ENCODE measurements at regions not wholly inside any gene's neighbourhood (a gene's known extent, or its start where the extent isn't known, plus 50 kb on each side); places are given as distances from the start of the nearest gene placed in this dataset.

- peak overlapping the region; percentile 88 to 96 (median 94) for H3K27ac Mint-ChIP-seq
- peaks cover 55% of the 10 kb centered on the region for H3K4me1 ChIP-seq (ENCODE audit: control insufficient read depth, insufficient read depth, low read length, poor library complexity, severe bottlenecking)
- H3K36me3 ChIP-seq (ENCODE audit: control insufficient read depth, insufficient read depth, low read length) = peaks cover 7% of the 10 kb centered on the region
Measured at GRCh38 chr17:77410470-77410869, 269.7 kb downstream of the SEC14L1 start.

DNA sequence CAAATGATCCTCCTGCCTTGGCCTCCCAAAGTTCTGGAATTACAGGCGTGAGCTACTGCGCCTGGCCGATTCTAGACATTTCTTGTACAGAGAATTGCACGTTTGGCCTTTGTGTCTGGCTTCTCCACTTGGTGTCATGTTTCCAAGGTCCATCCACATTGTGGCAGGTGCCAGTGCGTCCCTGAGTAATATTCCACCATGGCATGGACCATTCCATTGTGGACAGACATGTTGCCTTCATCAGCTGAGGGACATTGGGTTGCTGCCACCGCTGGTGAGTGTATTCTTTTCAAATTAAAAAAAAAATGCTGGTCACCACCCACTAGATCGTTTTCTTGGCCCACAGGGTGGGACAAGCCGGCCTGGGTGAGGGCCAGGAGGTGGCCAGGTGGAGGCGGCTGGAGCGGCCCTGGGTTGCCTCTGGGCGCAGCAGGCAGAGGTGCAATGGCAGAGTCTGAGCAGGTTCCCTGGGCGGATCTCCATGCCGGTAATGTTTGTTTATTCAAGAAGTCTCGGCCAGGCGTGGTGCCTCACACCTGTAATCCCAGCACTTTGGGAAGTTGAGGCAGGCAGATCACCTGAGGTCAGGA lies 274.1 kb downstream of the SEC14L1 start:
- Histone ChIP-seq H3K27ac (ENCODE audit: insufficient read depth, low read length, poor library complexity, severe bottlenecking) (no peak overlapping the region), H3K36me3 (ENCODE audit: control insufficient read depth, insufficient read depth, low read length) (peaks cover 13% of the 10 kb centered on the region), H3K4me3 (ENCODE audit: low read depth, low read length) (no peak overlapping the region), H3K4me1 (ENCODE audit: control insufficient read depth, insufficient read depth, low read length, poor library complexity, severe bottlenecking) (peaks cover 40% of the 10 kb centered on the region), H3K27me3 (ENCODE audit: control insufficient read depth, insufficient read depth, low read length) (no peaks in the 10 kb centered on the region), H3K9me3 (ENCODE audit: control insufficient read depth in 2 of 2, low read length in 2 of 2) (no peaks in the 10 kb centered on the region)
- peak overlapping the region in 1 of 3 donors; percentile 46 for H3K27ac Mint-ChIP-seq
- peaks cover 5 to 84% (median 34%) of the 10 kb centered on the region in 4 donors for H3K4me1 Mint-ChIP-seq
- no peak for DNase-seq
- H3K36me3 Mint-ChIP-seq = peaks cover 18% of the 10 kb centered on the region
- H3K27me3 Mint-ChIP-seq = no peaks in the 10 kb centered on the region
- H3K9me3 Mint-ChIP-seq = no peaks in the 10 kb centered on the region
- ATAC-seq (ENCODE audit: low read depth in 2 of 2) = no peak
- no peak overlapping the region for H3K4me3 Mint-ChIP-seq

More at GRCh38 chr17:77410470-77410869, 269.7 kb downstream of the SEC14L1 start:
- ATAC-seq (ENCODE audit: low read depth in 2 of 2) = no peak
- peak overlapping the region; percentile 73 for H3K27ac ChIP-seq (ENCODE audit: insufficient read depth, low read length, poor library complexity, severe bottlenecking)
- Mint-ChIP-seq H3K36me3 (peaks cover 26% of the 10 kb centered on the region), H3K27me3 (peaks cover 6% of the 10 kb centered on the region), H3K4me3 (peak overlapping the region in 3 of 4 donors; percentile 51 to 78 (median 73)), H3K4me1 (peaks cover 11 to 90% (median 42%) of the 10 kb centered on the region in 4 donors), H3K9me3 (no peaks in the 10 kb centered on the region)
- no peaks in the 10 kb centered on the region for H3K9me3 ChIP-seq (ENCODE audit: control insufficient read depth in 2 of 2, low read length in 2 of 2)
- H3K4me3 ChIP-seq (ENCODE audit: low read depth, low read length) = no peak overlapping the region
- H3K27me3 ChIP-seq (ENCODE audit: control insufficient read depth, insufficient read depth, low read length) = no peaks in the 10 kb centered on the region
- DNase-seq = no peak

DNA sequence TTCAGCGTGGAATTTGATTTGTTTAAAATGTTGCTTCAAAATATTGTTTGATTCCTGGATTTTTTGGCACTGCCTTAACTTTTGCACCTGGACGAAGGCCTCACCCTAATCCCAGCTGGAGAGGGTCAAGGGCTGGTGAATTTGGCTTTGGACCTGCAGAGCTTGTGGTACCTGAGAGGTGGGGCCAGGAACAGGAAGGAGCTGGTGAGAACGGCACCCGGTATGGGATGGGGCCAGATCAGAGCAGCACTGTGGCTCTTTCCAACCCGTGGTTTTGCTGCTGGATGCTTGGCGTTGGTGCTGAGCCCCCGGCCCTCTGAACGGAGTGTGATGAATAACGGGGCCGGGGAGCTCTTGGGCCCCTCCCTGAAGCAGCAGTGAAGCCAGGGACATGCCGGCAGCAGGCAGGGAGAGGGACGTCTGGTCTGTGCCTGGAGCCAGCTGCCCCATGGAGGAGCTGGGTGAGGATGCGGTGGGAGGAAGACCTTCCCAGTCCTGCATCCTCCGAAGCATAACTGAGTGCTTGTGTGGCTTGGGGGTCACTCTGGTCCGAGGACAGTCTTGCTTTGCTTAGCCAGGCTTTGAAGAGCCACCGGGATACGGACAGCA lies 275.4 kb downstream of the SEC14L1 start:
- H3K27ac Mint-ChIP-seq = peak overlapping the region in 2 of 3 donors; percentile 48 to 79

DNA sequence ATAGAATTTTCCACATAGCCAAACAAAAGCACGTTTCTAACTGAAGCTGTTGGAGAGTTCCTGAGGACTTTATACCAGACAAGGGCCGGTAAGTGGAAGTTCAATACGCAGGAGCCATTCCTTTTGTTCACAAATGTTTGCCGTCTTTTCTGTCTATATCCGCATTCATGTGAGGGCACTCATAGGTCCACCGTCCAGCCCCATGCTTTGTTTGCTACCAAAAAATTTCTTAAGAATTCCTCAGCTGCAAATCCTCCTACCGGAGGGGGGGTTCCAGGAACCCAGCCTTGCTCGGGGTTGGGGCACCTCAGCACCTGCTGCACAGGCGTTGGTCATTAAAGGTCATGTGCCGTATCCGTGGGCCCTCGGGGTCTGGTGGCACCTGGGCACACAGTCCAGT lies 276.8 kb downstream of the SEC14L1 start:
- Histone ChIP-seq H3K27ac (ENCODE audit: insufficient read depth, low read length, poor library complexity, severe bottlenecking) (no peak overlapping the region), H3K27me3 (ENCODE audit: control insufficient read depth, insufficient read depth, low read length) (no peaks in the 10 kb centered on the region), H3K9me3 (ENCODE audit: control insufficient read depth in 2 of 2, low read length in 2 of 2) (no peaks in the 10 kb centered on the region), H3K4me1 (ENCODE audit: control insufficient read depth, insufficient read depth, low read length, poor library complexity, severe bottlenecking) (peaks cover 54% of the 10 kb centered on the region), H3K4me3 (ENCODE audit: low read depth, low read length) (no peak overlapping the region), H3K36me3 (ENCODE audit: control insufficient read depth, insufficient read depth, low read length) (peaks cover 12% of the 10 kb centered on the region)
- DNase-seq = no peak
- H3K4me1 Mint-ChIP-seq = peaks cover 5 to 82% (median 35%) of the 10 kb centered on the region in 4 donors
- no peak overlapping the region for H3K4me3 Mint-ChIP-seq
- no peaks in the 10 kb centered on the region for H3K9me3 Mint-ChIP-seq
- peaks cover 10% of the 10 kb centered on the region for H3K36me3 Mint-ChIP-seq
- H3K27ac Mint-ChIP-seq = peak overlapping the region in 1 of 3 donors; percentile 72
- no peaks in the 10 kb centered on the region for H3K27me3 Mint-ChIP-seq
- ATAC-seq (ENCODE audit: low read depth in 2 of 2) = no peak

More for the DNA sequence above, 275.4 kb downstream of the SEC14L1 start:
- Histone ChIP-seq H3K9me3 (ENCODE audit: control insufficient read depth in 2 of 2, low read length in 2 of 2) (no peaks in the 10 kb centered on the region), H3K27ac (ENCODE audit: insufficient read depth, low read length, poor library complexity, severe bottlenecking) (no peak overlapping the region), H3K4me3 (ENCODE audit: low read depth, low read length) (no peak overlapping the region), H3K27me3 (ENCODE audit: control insufficient read depth, insufficient read depth, low read length) (no peaks in the 10 kb centered on the region), H3K4me1 (ENCODE audit: control insufficient read depth, insufficient read depth, low read length, poor library complexity, severe bottlenecking) (peaks cover 42% of the 10 kb centered on the region), H3K36me3 (ENCODE audit: control insufficient read depth, insufficient read depth, low read length) (peaks cover 12% of the 10 kb centered on the region)
- no peak for DNase-seq
- Mint-ChIP-seq H3K27me3 (no peaks in the 10 kb centered on the region), H3K4me1 (peaks cover 5 to 84% (median 35%) of the 10 kb centered on the region in 4 donors), H3K36me3 (peaks cover 14% of the 10 kb centered on the region), H3K9me3 (no peaks in the 10 kb centered on the region), H3K4me3 (peak overlapping the region in 2 of 4 donors; percentile 19 to 41)
- ATAC-seq (ENCODE audit: low read depth in 2 of 2) = peak in 1 of 2 donors; percentile 40

DNA sequence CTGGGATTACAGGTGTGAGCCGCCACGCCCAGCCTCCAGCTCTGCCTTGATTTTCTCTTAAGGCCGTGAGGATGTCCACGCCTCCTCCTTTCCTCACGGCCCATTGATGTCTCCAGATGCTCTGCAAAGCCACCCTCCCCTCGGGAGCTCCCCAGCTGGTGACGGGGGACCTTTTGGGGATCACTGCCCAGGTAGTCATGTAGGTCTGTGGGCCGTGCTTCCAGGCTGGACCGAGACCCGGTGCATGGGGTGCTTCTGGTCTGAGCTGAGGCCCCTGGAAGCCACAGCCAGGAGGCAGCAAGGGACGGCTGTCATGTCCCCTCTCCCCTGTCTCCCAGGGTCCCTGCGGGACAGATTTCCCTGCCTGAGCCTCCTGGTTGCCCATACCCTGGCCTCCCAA lies 277.8 kb downstream of the SEC14L1 start:
- peaks cover 0 to 80% (median 26%) of the 10 kb centered on the region in 4 donors for H3K4me1 Mint-ChIP-seq
- H3K9me3 ChIP-seq (ENCODE audit: control insufficient read depth in 2 of 2, low read length in 2 of 2) = no peaks in the 10 kb centered on the region
- H3K4me3 ChIP-seq (ENCODE audit: low read depth, low read length) = no peak overlapping the region
- no peaks in the 10 kb centered on the region for H3K27me3 ChIP-seq (ENCODE audit: control insufficient read depth, insufficient read depth, low read length)
- ATAC-seq (ENCODE audit: low read depth in 2 of 2) (no peak), DNase-seq (no peak)
- H3K27ac ChIP-seq (ENCODE audit: insufficient read depth, low read length, poor library complexity, severe bottlenecking) = no peak overlapping the region
- peaks cover 57% of the 10 kb centered on the region for H3K4me1 ChIP-seq (ENCODE audit: control insufficient read depth, insufficient read depth, low read length, poor library complexity, severe bottlenecking)
- H3K36me3 ChIP-seq (ENCODE audit: control insufficient read depth, insufficient read depth, low read length) = peaks cover 15% of the 10 kb centered on the region
- no peaks in the 10 kb centered on the region for H3K36me3 Mint-ChIP-seq
- peak overlapping the region in 1 of 3 donors; percentile 46 for H3K27ac Mint-ChIP-seq
- no peaks in the 10 kb centered on the region for H3K9me3 Mint-ChIP-seq
- H3K27me3 Mint-ChIP-seq = no peaks in the 10 kb centered on the region
- no peak overlapping the region for H3K4me3 Mint-ChIP-seq

GRCh38 chr17:77419095-77419494 lies 278.3 kb downstream of the SEC14L1 start:
- Histone ChIP-seq H3K9me3 (ENCODE audit: control insufficient read depth in 2 of 2, low read length in 2 of 2) (no peaks in the 10 kb centered on the region), H3K27me3 (ENCODE audit: control insufficient read depth, insufficient read depth, low read length) (no peaks in the 10 kb centered on the region), H3K4me3 (ENCODE audit: low read depth, low read length) (no peak overlapping the region), H3K36me3 (ENCODE audit: control insufficient read depth, insufficient read depth, low read length) (peaks cover 17% of the 10 kb centered on the region), H3K27ac (ENCODE audit: insufficient read depth, low read length, poor library complexity, severe bottlenecking) (no peak overlapping the region), H3K4me1 (ENCODE audit: control insufficient read depth, insufficient read depth, low read length, poor library complexity, severe bottlenecking) (peaks cover 57% of the 10 kb centered on the region)
- H3K9me3 Mint-ChIP-seq = no peaks in the 10 kb centered on the region
- ATAC-seq (ENCODE audit: low read depth in 2 of 2) (no peak), DNase-seq (no peak)
- H3K36me3 Mint-ChIP-seq = no peaks in the 10 kb centered on the region
- no peaks in the 10 kb centered on the region for H3K27me3 Mint-ChIP-seq
- H3K4me3 Mint-ChIP-seq = no peak overlapping the region
- H3K4me1 Mint-ChIP-seq = peaks cover 0 to 84% (median 27%) of the 10 kb centered on the region in 4 donors
- peak overlapping the region in 1 of 3 donors; percentile 46 for H3K27ac Mint-ChIP-seq

- H3K9me3 ChIP-seq (ENCODE audit: control insufficient read depth in 2 of 2, low read length in 2 of 2) = no peaks in the 10 kb centered on the region
- no peak for ATAC-seq (ENCODE audit: low read depth in 2 of 2)
- H3K9me3 Mint-ChIP-seq = no peaks in the 10 kb centered on the region
- H3K36me3 Mint-ChIP-seq = no peaks in the 10 kb centered on the region
- no peaks in the 10 kb centered on the region for H3K27me3 Mint-ChIP-seq
- no peaks in the 10 kb centered on the region for H3K27me3 ChIP-seq (ENCODE audit: control insufficient read depth, insufficient read depth, low read length)
- peaks cover 17% of the 10 kb centered on the region for H3K36me3 ChIP-seq (ENCODE audit: control insufficient read depth, insufficient read depth, low read length)
- no peak overlapping the region for H3K27ac ChIP-seq (ENCODE audit: insufficient read depth, low read length, poor library complexity, severe bottlenecking)
- H3K4me1 ChIP-seq (ENCODE audit: control insufficient read depth, insufficient read depth, low read length, poor library complexity, severe bottlenecking) = peaks cover 61% of the 10 kb centered on the region
- no peak overlapping the region for H3K4me3 ChIP-seq (ENCODE audit: low read depth, low read length)
- H3K27ac Mint-ChIP-seq = peak overlapping the region in 1 of 3 donors; percentile 96
- peaks cover 0 to 81% (median 27%) of the 10 kb centered on the region in 4 donors for H3K4me1 Mint-ChIP-seq
- DNase-seq = no peak
- H3K4me3 Mint-ChIP-seq = peak overlapping the region in 1 of 4 donors; percentile 46
Measured at GRCh38 chr17:77419547-77420094, 278.9 kb downstream of the SEC14L1 start.
